Endothelial cell of umbilical vein (primary cell): ENCODE measurements at regions not wholly inside any gene's neighbourhood (a gene's known extent, or its start where the extent isn't known, plus 50 kb on each side); places are given as distances from the start of the nearest gene placed in this dataset.

ENCODE experiments used
- BruUV-seq: library from RNA; stranded (reverse); fragments of 400-500 nt; replicated peaks from 2 replicates; lab custom pipeline; 2021; lab: Mats Ljungman, UMichigan
- CTCF ChIA-PET: fragments of 300-600, 350-600 bp; sonication (Branson Sonifier 250); formaldehyde crosslinking; loops from one replicate; lab custom pipeline; 2021; ENCODE audit warnings: antibody characterized with exemption, inconsistent platforms; lab: Charles Lee
- POLR2A ChIA-PET: fragments of 300-600, 350-600 bp; sonication (Branson Sonifier 250); formaldehyde crosslinking; loops from one replicate; lab custom pipeline; 2021; ENCODE audit warnings: antibody characterized with exemption, inconsistent platforms; lab: Charles Lee
- DNase-seq: peaks from one replicate; pipeline ENCODE4 v3.0.0-alpha.2; 2011; ENCODE audit warnings: low read depth, low spot score
- FAIRE-seq: peaks from 2 replicates; lab custom pipeline; 2011; peaks lifted over from hg19 to GRCh38; lab: Jason Lieb, UNC
- H2AFZ ChIP-seq: 2 replicates; pipeline ENCODE4 v1.6.0; 2012; ENCODE audit warnings: low read depth, low read length, control low read depth, inconsistent platforms
- H3K27ac ChIP-seq: 2 replicates; pipeline ENCODE4 v1.5.1; 2011; ENCODE audit warnings: low read depth, mild to moderate bottlenecking, control low read depth, low read length, moderate library complexity; ENCODE audit not compliant: insufficient read depth
- H3K27me3 ChIP-seq, 2 experiments: 2 replicates each; pipeline versions ENCODE4 v1.6.0 to v1.6.1; 2011; ENCODE audit warnings: low read length in 2 of 2, mixed read lengths in 1 of 2; ENCODE audit not compliant: control insufficient read depth in 2 of 2, insufficient read depth in 2 of 2
- H3K36me3 ChIP-seq, 2 experiments: 2 replicates in 1 of 2; 3 replicates in 1 of 2; pipeline ENCODE4 v1.5.1; 2011; ENCODE audit warnings: low read length in 2 of 2, mild to moderate bottlenecking in 1 of 2, moderate library complexity in 1 of 2; ENCODE audit not compliant: control insufficient read depth in 2 of 2, insufficient read depth in 2 of 2; ENCODE audit errors: extremely low read depth in 1 of 2
- H3K4me1 ChIP-seq: 3 replicates; pipeline ENCODE4 v1.5.1; 2011; ENCODE audit warnings: mild to moderate bottlenecking, low read length; ENCODE audit not compliant: control insufficient read depth, insufficient read depth; ENCODE audit errors: extremely low read depth
- H3K4me2 ChIP-seq: 2 replicates; pipeline ENCODE4 v1.6.1; 2011; ENCODE audit warnings: low read length, control low read depth, mixed read lengths; ENCODE audit not compliant: insufficient read depth
- H3K4me3 ChIP-seq, 3 experiments: fragments of 200-600 bp in 1 of 3; sonication (generic), shearing (Covaris generic) in 1 of 3; replicated peaks in 1 of 3; 2 replicates each; pipeline ENCODE4 v1.5.1; 2011 to 2016; ENCODE audit warnings: control low read depth in 3 of 3, low read length in 3 of 3, mild to moderate bottlenecking in 2 of 3, inconsistent platforms in 1 of 3, low read depth in 1 of 3, moderate library complexity in 1 of 3; ENCODE audit not compliant: insufficient read depth in 1 of 3
- H3K79me2 ChIP-seq: 2 replicates; pipeline ENCODE4 v1.6.0; 2012; ENCODE audit warnings: low read length, inconsistent platforms; ENCODE audit not compliant: control insufficient read depth, insufficient read depth
- H3K9ac ChIP-seq: replicated peaks from 2 replicates; pipeline ENCODE3; 2011; ENCODE audit warnings: low read length, control low read depth; ENCODE audit not compliant: insufficient read depth; ENCODE audit errors: extremely low read depth
- H3K9me1 ChIP-seq: replicated peaks from 3 replicates; pipeline ENCODE4 v1.6.0; 2011; ENCODE audit warnings: mild to moderate bottlenecking, low read length; ENCODE audit not compliant: control insufficient read depth, insufficient read depth; ENCODE audit errors: extremely low read depth
- H3K9me3 ChIP-seq: replicated peaks from 2 replicates; pipeline ENCODE4 v1.5.1; 2012; ENCODE audit warnings: low read length, inconsistent platforms; ENCODE audit not compliant: control insufficient read depth, insufficient read depth
- H4K20me1 ChIP-seq: replicated peaks from 2 replicates; pipeline ENCODE3; 2011; ENCODE audit warnings: mild to moderate bottlenecking, low read length; ENCODE audit not compliant: control insufficient read depth, insufficient read depth; ENCODE audit errors: extremely low read depth
- EZH2 ChIP-seq: IDR thresholded peaks from 2 replicates; pipeline ENCODE4 v1.6.1; 2012; ENCODE audit warnings: borderline replicate concordance, low read depth, mild to moderate bottlenecking, moderate library complexity, low read length, inconsistent platforms; ENCODE audit not compliant: severe bottlenecking
- FOS ChIP-seq: IDR thresholded peaks from 2 replicates; pipeline ENCODE4 v1.6.1; 2011; ENCODE audit warnings: mild to moderate bottlenecking, low read length, moderate library complexity, borderline replicate concordance; ENCODE audit not compliant: insufficient read depth
- GATA2 ChIP-seq: IDR thresholded peaks from 2 replicates; pipeline ENCODE4 v1.7.0; 2011; ENCODE audit warnings: low read depth, mild to moderate bottlenecking, moderate library complexity, mixed read lengths, low read length; ENCODE audit not compliant: insufficient read length, insufficient read depth
- JUN ChIP-seq: IDR thresholded peaks from 2 replicates; pipeline ENCODE4 v1.6.1; 2011; ENCODE audit warnings: borderline replicate concordance, low read depth; ENCODE audit not compliant: insufficient read length, insufficient read depth
- MYC ChIP-seq: IDR thresholded peaks from one replicate; pipeline ENCODE4 v1.6.1; 2011; ENCODE audit warnings: mild to moderate bottlenecking, low read depth, low read length
- POLR2A ChIP-seq: IDR thresholded peaks from 2 replicates; pipeline ENCODE4 v1.6.1; 2012; ENCODE audit warnings: low read depth, mild to moderate bottlenecking, control low read depth, low read length
- POLR2AphosphoS5 ChIP-seq: IDR thresholded peaks from 2 replicates; pipeline ENCODE4 v1.6.1; 2012; ENCODE audit warnings: low read depth, mild to moderate bottlenecking, control low read depth, low read length, moderate library complexity; ENCODE audit not compliant: insufficient read depth
- dilution Hi-C: fragments of 300-500 bp; cut with MboI; formaldehyde crosslinking; loops from one replicate; pipeline ENCODE4 v1.15.0; 2019; ENCODE audit warnings: low sequenced_read_pairs; ENCODE audit not compliant: extremely low pct_ligation_motif_present
- intact Hi-C: fragments of 100-400 bp; cut with micrococcal nuclease; formaldehyde crosslinking; loops from one replicate; pipeline ENCODE4 v1.10.0; 2022
- TF ChIP-seq, protein P1 (sequence below), 2 donors: IDR thresholded peaks; 1 replicate in 1 of 2; 2 replicates in 1 of 2; pipeline ENCODE4 v1.5.1; 2011; ENCODE audit warnings: low read length in 2 of 2, mild to moderate bottlenecking in 2 of 2, moderate library complexity in 2 of 2, control low read depth in 1 of 2, inconsistent platforms in 1 of 2, low read depth in 1 of 2; ENCODE audit not compliant: insufficient read depth in 1 of 2; ENCODE audit errors: extremely low read depth in 1 of 2
- TF ChIP-seq, protein P2 (sequence below): IDR thresholded peaks from 2 replicates; pipeline ENCODE4 v1.6.1; 2011; ENCODE audit not compliant: insufficient read depth, insufficient read length

DNA sequence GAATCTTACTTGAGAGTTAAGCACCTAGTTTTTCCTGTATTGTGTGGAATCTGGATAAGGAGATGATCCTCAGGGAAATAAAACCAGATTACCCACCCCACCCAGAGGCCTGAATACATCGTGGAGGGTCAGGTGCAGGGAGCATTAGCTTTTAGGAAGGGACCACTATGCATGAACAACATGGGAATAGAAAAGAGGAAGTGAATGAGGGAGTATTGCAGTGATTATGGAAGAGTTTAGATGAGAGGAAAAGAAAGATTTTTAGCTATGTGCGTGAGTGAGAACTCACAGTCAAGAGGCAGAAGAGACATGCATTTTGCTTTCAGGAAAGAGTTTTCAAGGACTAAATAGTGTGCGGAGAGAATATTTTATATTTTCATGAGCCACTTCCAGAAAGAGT, 222.3 kb upstream of the S100G start:
- Histone ChIP-seq H3K9me1 (no peaks in the 10 kb centered on the region), H3K9me3 (no peaks in the 10 kb centered on the region), H2AFZ (no peak overlapping the region), H3K4me1 (no peaks in the 10 kb centered on the region), H3K27ac (no peak overlapping the region), H4K20me1 (no peaks in the 10 kb centered on the region), H3K27me3 (no peaks in the 10 kb centered on the region), H3K36me3 (no peaks in the 10 kb centered on the region), H3K79me2 (no peaks in the 10 kb centered on the region), H3K9ac (no peak overlapping the region), H3K4me2 (no peak overlapping the region), H3K4me3 (no peak overlapping the region)
- intact Hi-C loops (no loop called here), dilution Hi-C loops (no loop called here)
- DNase-seq (no peak), FAIRE-seq (no peak)
- no TSS peak for BruUV-seq
- TF ChIP-seq POLR2A (no peak), JUN (no peak), GATA2 (no peak), EZH2 (no peak), FOS (no peak), MYC (no peak), POLR2AphosphoS5 (no peak)
- TF ChIP-seq, protein P1, sequence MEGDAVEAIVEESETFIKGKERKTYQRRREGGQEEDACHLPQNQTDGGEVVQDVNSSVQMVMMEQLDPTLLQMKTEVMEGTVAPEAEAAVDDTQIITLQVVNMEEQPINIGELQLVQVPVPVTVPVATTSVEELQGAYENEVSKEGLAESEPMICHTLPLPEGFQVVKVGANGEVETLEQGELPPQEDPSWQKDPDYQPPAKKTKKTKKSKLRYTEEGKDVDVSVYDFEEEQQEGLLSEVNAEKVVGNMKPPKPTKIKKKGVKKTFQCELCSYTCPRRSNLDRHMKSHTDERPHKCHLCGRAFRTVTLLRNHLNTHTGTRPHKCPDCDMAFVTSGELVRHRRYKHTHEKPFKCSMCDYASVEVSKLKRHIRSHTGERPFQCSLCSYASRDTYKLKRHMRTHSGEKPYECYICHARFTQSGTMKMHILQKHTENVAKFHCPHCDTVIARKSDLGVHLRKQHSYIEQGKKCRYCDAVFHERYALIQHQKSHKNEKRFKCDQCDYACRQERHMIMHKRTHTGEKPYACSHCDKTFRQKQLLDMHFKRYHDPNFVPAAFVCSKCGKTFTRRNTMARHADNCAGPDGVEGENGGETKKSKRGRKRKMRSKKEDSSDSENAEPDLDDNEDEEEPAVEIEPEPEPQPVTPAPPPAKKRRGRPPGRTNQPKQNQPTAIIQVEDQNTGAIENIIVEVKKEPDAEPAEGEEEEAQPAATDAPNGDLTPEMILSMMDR (IDR thresholded peaks at IDR 0.05; ENCODE audit: extremely low read depth in 1 of 2, insufficient read depth in 1 of 2, low read depth in 1 of 2, low read length in 2 of 2): no peak
- TF ChIP-seq, protein P2, sequence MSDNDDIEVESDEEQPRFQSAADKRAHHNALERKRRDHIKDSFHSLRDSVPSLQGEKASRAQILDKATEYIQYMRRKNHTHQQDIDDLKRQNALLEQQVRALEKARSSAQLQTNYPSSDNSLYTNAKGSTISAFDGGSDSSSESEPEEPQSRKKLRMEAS: no peak
- ChIA-PET CTCF (interaction anchor here (0.6 to 2.6 kb wide), 4 partner anchors 9 to 506 kb away, joined by 3 to 8 read pairs (median 6); no protein-coding TSS in a partner anchor), POLR2A (interaction anchor here (0.7 kb wide), 1 partner anchor 23 kb away, joined by 3 read pairs; no protein-coding TSS in a partner anchor)
